ENCODE measurements at regions not wholly inside any gene's neighbourhood (a gene's known extent, or its start where the extent isn't known, plus 50 kb on each side); places are given as distances from the start of the nearest gene placed in this dataset.

GRCh38 chr13:53507741-53508140 lies 479.1 kb downstream of the OLFM4 start:
- no peak for DNase-seq (ENCODE audit: low spot score)

DNA sequence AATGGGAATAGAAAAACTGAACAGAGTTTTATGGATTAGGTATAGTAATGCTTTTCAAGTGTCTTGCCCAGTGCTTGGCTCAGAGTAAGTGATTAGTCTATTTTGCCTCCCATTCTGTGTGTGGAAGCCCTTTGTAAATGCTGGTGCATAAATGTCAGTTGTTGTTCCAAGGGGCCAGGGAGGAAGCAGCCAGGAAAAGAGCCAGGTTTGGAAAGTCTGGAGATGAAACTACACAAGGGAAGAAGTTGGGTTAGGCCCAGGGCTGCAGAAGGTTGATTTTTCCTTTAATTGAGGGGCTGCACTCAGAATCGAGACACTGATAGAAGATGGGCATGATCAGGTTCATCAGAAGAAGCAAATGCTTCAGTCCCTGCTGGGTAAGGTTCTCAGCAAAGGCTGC lies 484.0 kb downstream of the OLFM4 start:
- DNase-seq (ENCODE audit: low spot score) = no peak

GRCh38 chr13:53513226-53513625 lies 484.6 kb downstream of the OLFM4 start:
- DNase-seq (ENCODE audit: low spot score) = no peak

DNA sequence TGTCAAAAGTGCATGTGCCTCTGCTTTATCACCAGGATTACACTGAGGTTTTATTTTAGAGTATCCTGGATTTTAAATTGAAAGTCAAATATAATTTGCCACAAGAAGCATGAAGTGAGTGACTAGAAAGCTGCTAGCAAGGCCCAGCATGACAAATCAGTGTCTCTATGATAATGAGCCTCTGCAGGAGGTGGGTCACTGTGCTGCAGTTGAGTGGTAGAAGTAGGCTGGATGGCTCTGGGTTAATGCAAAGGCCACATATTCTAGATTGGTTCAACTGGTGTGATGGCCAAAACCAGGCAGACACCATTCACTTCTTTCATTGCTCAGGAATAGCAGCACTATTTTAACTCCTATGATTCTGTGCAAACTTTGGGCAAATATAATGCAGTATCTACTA lies 491.5 kb downstream of the OLFM4 start:
- no peak for DNase-seq (ENCODE audit: low spot score)

DNA sequence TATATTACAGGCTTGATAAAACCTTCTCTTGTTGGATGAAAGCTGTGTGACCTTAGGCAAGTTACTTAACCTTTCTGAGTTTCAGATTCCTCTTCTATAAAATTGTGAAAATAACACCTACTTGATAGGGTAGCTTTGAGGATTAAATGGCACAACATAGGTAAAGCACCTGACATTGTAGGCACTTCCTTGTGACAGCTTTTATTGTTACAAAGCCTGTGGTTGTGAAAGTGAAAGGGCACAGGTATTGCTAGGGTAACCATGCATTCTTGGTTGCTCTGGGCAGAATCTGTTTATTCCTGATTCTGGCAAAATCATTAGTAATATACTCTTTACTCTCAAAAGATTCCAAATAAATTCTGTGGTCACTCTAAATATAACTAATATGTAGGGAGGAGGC lies 493.4 kb downstream of the OLFM4 start:
- no peak for DNase-seq (ENCODE audit: low spot score)

- DNase-seq (ENCODE audit: low spot score) = no peak
These were observed 509.0 kb downstream of the OLFM4 start for GRCh38 chr13:53537586-53537985.

- DNase-seq (ENCODE audit: low spot score) = no peak
These were observed 516.8 kb downstream of the OLFM4 start for GRCh38 chr13:53545340-53545941.

DNA sequence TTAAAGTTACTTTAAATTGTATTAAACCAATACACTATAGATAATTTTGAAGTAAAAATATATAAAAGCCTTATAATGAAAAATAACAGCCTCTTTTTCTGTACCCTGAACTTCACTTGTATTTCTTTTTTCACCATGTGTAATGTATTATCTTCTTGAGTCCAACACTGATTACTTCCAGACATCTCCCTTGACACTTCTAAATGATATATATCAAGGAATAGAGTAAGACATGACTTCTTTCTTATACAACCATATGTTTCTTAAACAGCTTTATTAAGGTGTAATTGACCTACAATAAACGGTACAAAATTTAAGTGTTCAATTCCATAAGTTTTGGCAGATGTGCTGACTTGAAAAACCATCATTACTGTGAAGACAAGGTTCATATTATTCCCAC lies 531.9 kb downstream of the OLFM4 start:
- no peak for DNase-seq (ENCODE audit: low spot score)

DNA sequence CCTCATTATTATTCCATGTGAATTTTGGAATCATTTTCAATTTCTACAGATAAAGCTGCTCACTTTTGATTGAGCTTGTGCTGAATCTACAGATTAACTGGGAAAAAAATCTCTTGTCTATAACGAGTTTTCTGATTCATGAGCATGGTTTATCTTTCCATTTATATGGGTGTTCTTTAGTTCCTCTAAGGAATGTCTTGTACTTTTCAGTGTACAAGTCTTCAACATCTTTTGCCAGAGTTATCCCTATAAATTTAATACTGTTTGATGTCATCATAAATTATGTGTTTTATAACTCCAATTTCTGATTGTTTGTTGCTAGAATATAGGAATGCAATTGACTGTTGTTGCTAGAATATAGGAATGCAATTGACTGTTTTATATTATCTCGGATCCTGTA lies 533.8 kb downstream of the OLFM4 start:
- DNase-seq (ENCODE audit: low spot score) = no peak

- DNase-seq (ENCODE audit: low spot score) = no peak
These were observed 539.9 kb downstream of the OLFM4 start for GRCh38 chr13:53568491-53568890.

DNA sequence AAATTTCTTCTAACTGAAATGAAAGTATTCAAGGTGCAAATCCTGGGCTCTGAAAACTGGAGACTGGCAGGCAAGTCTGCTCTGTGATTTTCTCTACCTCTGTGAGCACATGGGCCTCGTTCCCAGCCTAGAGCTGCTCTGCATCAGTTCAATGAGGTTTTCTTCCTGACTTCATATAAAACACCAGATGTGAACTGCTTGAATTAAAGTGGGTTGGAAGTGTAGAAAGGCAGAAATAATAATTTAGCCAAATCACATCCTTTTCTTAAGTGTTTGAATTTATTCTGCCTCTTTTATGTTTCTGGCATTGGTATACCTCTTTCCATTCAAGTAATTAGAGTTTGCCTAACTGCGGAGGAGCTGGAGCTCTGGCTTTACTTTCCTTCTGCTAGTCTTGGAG lies 540.8 kb downstream of the OLFM4 start:
- no peak for DNase-seq (ENCODE audit: low spot score)

DNA sequence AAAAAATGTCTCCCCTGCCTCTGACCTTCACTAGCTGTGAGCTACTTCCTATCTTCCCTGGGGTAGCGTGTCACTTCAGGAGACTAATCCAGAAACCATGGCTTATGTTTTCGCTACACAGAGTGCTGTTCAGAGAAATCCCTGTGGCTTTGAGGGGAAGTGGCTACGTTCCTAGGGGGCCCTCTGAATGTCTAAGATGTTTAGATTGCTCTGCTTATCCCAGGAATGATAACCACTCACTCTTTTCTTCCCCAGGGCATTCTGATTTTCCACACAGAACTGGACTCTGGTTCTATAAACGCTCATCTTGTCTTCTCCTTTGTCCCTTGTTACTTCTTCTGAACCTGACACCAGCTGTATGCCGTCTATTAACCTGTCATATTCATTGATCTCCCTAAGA lies 572.5 kb downstream of the OLFM4 start:
- no peak for DNase-seq (ENCODE audit: low spot score)

DNA sequence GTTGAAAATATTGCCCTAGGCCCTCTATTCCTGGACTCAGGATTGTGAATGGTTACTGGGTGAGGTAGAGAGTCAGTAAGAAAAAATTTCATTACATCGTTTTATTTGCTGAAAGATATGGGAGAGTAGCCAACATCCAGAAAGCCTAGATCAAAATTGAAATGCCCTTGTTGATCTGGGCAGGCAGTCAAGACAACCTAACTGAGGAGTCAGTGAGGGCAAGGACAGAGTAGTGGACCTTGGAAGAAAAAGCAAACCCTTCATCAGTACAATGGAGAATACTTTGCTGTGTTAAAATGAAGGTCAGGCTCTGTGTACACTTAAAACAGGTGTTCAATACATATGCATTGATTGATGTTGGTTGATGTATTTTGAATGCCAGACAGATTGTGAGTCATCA lies 576.7 kb downstream of the OLFM4 start:
- DNase-seq (ENCODE audit: low spot score) = no peak

GRCh38 chr13:53612200-53612599 lies 583.6 kb downstream of the OLFM4 start:
- no peak for DNase-seq (ENCODE audit: low spot score)

GRCh38 chr13:53622456-53622855 lies 593.8 kb downstream of the OLFM4 start:
- no peak for DNase-seq (ENCODE audit: low spot score)

DNA sequence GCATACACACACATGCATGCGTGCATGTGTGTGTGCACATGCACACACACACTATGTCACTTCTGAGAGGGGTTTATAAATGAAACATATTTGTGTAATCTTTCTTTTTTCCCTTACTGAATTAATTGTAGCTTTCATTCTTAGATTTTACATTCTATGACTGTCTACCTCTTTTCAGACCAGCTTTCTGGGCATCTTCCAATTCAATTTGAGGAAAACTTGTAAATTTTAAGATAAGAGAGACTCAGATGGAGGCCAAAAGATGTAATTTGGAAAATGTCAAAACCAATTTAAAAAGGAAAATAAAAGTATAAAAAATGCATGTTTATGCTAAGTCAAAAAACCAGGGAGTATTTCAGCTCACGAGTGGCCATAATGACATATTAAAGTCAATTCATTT lies 594.5 kb downstream of the OLFM4 start:
- no peak for DNase-seq (ENCODE audit: low spot score)

- no peak for DNase-seq (ENCODE audit: low spot score)
These were observed 602.9 kb downstream of the OLFM4 start for GRCh38 chr13:53631511-53631910.

DNA sequence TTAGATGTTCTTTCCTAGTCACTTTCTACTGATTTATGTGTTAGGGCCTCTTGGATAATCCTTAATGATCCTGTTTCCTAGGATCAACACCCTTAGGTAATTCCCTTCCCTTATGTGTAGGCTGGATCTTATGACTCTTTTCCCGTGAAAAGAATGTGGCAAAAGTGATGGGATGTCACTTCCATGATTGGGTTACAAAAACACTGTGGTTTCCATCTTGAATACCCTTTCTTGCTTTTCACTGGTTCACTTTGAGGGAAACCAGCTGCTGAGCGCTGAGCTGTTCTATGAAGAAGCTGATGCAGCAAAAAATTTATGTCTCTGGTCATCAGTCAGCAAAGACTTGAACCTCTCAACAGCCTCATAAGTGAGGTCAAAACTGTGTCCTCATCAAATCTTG lies 609.4 kb downstream of the OLFM4 start:
- no peak for DNase-seq (ENCODE audit: low spot score)

DNA sequence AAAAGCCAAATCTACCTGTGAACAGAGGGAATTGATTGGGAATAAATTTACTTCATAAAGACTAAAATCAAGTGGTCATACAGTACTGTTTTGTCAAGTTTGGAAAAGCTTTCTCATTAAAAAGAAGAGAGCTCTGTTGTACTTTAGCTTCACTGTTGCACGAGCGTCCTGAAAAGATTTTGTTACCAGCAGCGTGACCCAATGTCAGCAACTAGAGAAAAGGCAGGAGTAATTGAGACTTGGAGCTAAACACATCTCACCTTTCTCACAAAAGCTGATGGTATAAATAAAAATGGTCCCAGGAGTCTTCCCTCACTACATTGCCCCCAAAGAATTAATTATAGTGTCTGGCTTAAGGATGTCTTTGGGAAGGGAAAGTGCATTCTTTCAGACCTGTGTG lies 613.7 kb downstream of the OLFM4 start:
- no peak for DNase-seq (ENCODE audit: low spot score)

DNA sequence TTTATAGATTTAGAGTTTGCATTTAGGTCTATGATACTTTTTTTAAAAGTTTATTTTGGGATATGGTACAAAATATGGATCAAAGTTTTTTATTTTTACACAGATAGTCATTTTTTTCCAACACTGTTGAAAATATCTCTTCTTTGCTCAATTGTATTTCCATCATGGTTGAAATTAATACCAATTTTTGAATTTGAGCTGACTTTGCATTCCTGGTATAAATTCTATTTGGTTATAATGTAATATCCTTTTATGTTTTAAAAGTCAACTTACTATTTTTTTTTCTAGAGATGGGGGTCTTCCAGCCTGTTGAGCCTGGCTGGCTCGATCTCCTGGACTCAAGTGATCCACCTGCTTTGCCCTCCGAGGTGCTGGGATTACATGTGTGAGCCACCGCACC lies 620.1 kb downstream of the OLFM4 start:
- DNase-seq (ENCODE audit: low spot score) = no peak

DNA sequence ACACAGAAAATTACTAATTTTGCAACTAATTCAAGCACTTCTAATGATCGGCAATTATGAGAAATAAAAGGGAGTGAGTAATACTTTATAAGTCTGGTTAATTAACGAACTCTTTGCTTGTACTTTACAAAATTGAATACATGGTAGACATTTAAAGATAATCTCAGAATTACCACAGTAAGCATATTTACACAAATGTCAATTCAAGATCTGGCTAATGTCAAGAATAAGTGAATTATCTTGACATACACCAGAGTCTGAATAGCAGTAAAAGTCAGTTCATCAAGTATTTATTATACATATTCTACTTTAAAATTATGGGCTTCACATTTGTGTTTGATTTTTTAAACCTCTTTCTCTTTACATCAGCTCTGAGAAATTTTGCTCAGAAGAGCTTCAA lies 643.4 kb downstream of the OLFM4 start:
- DNase-seq (ENCODE audit: low spot score) = no peak

- no peak for DNase-seq (ENCODE audit: low spot score)
These were observed 654.5 kb downstream of the OLFM4 start for GRCh38 chr13:53683146-53683545.

GRCh38 chr13:53683608-53684007 lies 655.0 kb downstream of the OLFM4 start:
- DNase-seq (ENCODE audit: low spot score) = no peak

GRCh38 chr13:53691417-53691816 lies 662.8 kb downstream of the OLFM4 start:
- DNase-seq (ENCODE audit: low spot score) = no peak

All from HuH-7 (cell line).